PC-9 (cell line): ENCODE measurements at regions not wholly inside any gene's neighbourhood (a gene's known extent, or its start where the extent isn't known, plus 50 kb on each side); places are given as distances from the start of the nearest gene placed in this dataset.

Experiments used
- CTCF ChIP-seq: fragments of 200-600 bp; sonication (generic); conservative IDR thresholded peaks from 2 replicates; pipeline ENCODE4 v1.6.1; 2017; ENCODE audit warnings: mixed run types, antibody characterized with exemption, mild to moderate bottlenecking, moderate library complexity
- EZH2 ChIP-seq: fragments of 200-600 bp; sonication (generic); IDR thresholded peaks from 2 replicates; pipeline ENCODE4 v1.8.0; 2017; ENCODE audit warnings: antibody characterized with exemption, low read depth

- TF ChIP-seq CTCF = no peak
- TF ChIP-seq EZH2 = no peak
Observed at GRCh38 chr6:113048741-113049140, 701.6 kb downstream of the RFPL4B start.
